MG63 (cell line): ENCODE measurements at regions not wholly inside any gene's neighbourhood (a gene's known extent, or its start where the extent isn't known, plus 50 kb on each side); places are given as distances from the start of the nearest gene placed in this dataset.

Experiments
- DNase-seq: peaks from one replicate; pipeline ENCODE4 v3.0.0-alpha.2; 2020
- H3K27me3 ChIP-seq: fragments of 250-450 bp; sonication (Bioruptor Pico); 2 replicates; pipeline ENCODE4 v1.5.1; 2020; ENCODE audit warnings: mild to moderate bottlenecking, moderate library complexity
- H3K36me3 ChIP-seq: fragments of 250-450 bp; sonication (Bioruptor Pico); 2 replicates; pipeline ENCODE4 v1.5.1; 2020; ENCODE audit warnings: mild to moderate bottlenecking, moderate library complexity
- H3K4me3 ChIP-seq: fragments of 250-450 bp; sonication (Bioruptor Pico); 2 replicates; pipeline ENCODE4 v1.5.1; 2020; ENCODE audit warnings: mild to moderate bottlenecking, moderate library complexity
- H3K9me3 ChIP-seq: fragments of 250-450 bp; sonication (Bioruptor Pico); 2 replicates; pipeline ENCODE4 v1.5.1; 2020; ENCODE audit warnings: mild to moderate bottlenecking, moderate library complexity

- Histone ChIP-seq H3K9me3 (no peaks in the 10 kb centered on the region), H3K27me3 (no peaks in the 10 kb centered on the region), H3K4me3 (no peak overlapping the region), H3K36me3 (no peaks in the 10 kb centered on the region; the same call in 1 of the 2 replicates)
- DNase-seq: no peak
Observed at GRCh38 chr1:239526391-239526790, 140.0 kb downstream of the CHRM3 start.

- Histone ChIP-seq H3K4me3 (no peak overlapping the region), H3K9me3 (no peaks in the 10 kb centered on the region), H3K27me3 (no peaks in the 10 kb centered on the region), H3K36me3 (no peaks in the 10 kb centered on the region; the same call in 1 of the 2 replicates)
- DNase-seq: no peak
Observed at GRCh38 chr1:239527051-239527693, 140.8 kb downstream of the CHRM3 start.

- H3K4me3 ChIP-seq: no peak overlapping the region
- H3K9me3 ChIP-seq: no peaks in the 10 kb centered on the region
- DNase-seq: no peak
- H3K27me3 ChIP-seq: no peaks in the 10 kb centered on the region
- H3K36me3 ChIP-seq: no peaks in the 10 kb centered on the region
Observed at GRCh38 chr1:239536165-239536849, 149.9 kb downstream of the CHRM3 start.

GRCh38 chr1:239537795-239538194 lies 151.4 kb downstream of the CHRM3 start:
- no peaks in the 10 kb centered on the region for H3K27me3 ChIP-seq
- no peak overlapping the region for H3K4me3 ChIP-seq
- H3K9me3 ChIP-seq: no peaks in the 10 kb centered on the region
- H3K36me3 ChIP-seq: no peaks in the 10 kb centered on the region
- DNase-seq: no peak

GRCh38 chr1:239538239-239538988 lies 152.0 kb downstream of the CHRM3 start:
- Histone ChIP-seq H3K36me3 (no peaks in the 10 kb centered on the region), H3K9me3 (no peaks in the 10 kb centered on the region), H3K27me3 (no peaks in the 10 kb centered on the region), H3K4me3 (no peak overlapping the region)
- DNase-seq: no peak

- Histone ChIP-seq H3K4me3 (no peak overlapping the region), H3K27me3 (no peaks in the 10 kb centered on the region), H3K9me3 (no peaks in the 10 kb centered on the region), H3K36me3 (no peaks in the 10 kb centered on the region)
- DNase-seq: no peak
Observed at GRCh38 chr1:239539051-239539450, 152.7 kb downstream of the CHRM3 start.

GRCh38 chr1:239539812-239540211 lies 153.4 kb downstream of the CHRM3 start:
- no peak overlapping the region for H3K4me3 ChIP-seq
- H3K27me3 ChIP-seq: no peaks in the 10 kb centered on the region
- no peaks in the 10 kb centered on the region for H3K36me3 ChIP-seq
- DNase-seq: no peak
- no peaks in the 10 kb centered on the region for H3K9me3 ChIP-seq

- H3K27me3 ChIP-seq: 0 out of 2 replicates have a peak, but pooled peaks cover 2% of the 10 kb centered on the region
- H3K4me3 ChIP-seq: no peak overlapping the region
- DNase-seq: no peak
- H3K36me3 ChIP-seq: no peaks in the 10 kb centered on the region
- H3K9me3 ChIP-seq: no peaks in the 10 kb centered on the region
Observed at GRCh38 chr1:239543873-239544272, 157.5 kb downstream of the CHRM3 start.

GRCh38 chr1:239545466-239545865 lies 159.1 kb downstream of the CHRM3 start:
- no peak overlapping the region for H3K4me3 ChIP-seq
- no peaks in the 10 kb centered on the region for H3K9me3 ChIP-seq
- no peak for DNase-seq
- no peaks in the 10 kb centered on the region for H3K36me3 ChIP-seq
- 0 out of 2 replicates have a peak, but pooled peaks cover 2% of the 10 kb centered on the region for H3K27me3 ChIP-seq

GRCh38 chr1:239547987-239548386 lies 161.6 kb downstream of the CHRM3 start:
- no peak for DNase-seq
- Histone ChIP-seq H3K4me3 (no peak overlapping the region), H3K9me3 (no peaks in the 10 kb centered on the region), H3K36me3 (no peaks in the 10 kb centered on the region), H3K27me3 (0 out of 2 replicates have a peak, but pooled peaks cover 2% of the 10 kb centered on the region)

GRCh38 chr1:239550178-239550577 lies 163.8 kb downstream of the CHRM3 start:
- H3K27me3 ChIP-seq: 0 out of 2 replicates have a peak, but pooled peaks cover 2% of the 10 kb centered on the region
- H3K36me3 ChIP-seq: no peaks in the 10 kb centered on the region
- no peak overlapping the region for H3K4me3 ChIP-seq
- H3K9me3 ChIP-seq: no peaks in the 10 kb centered on the region
- DNase-seq: no peak

- Histone ChIP-seq H3K36me3 (no peaks in the 10 kb centered on the region), H3K9me3 (no peaks in the 10 kb centered on the region), H3K27me3 (no peaks in the 10 kb centered on the region), H3K4me3 (no peak overlapping the region)
- DNase-seq: no peak
Observed at GRCh38 chr1:239555350-239555749, 169.0 kb downstream of the CHRM3 start.

- Histone ChIP-seq H3K9me3 (no peaks in the 10 kb centered on the region), H3K27me3 (no peaks in the 10 kb centered on the region), H3K4me3 (no peak overlapping the region), H3K36me3 (no peaks in the 10 kb centered on the region)
- DNase-seq: no peak
Observed at GRCh38 chr1:239558559-239558958, 172.2 kb downstream of the CHRM3 start.

- H3K9me3 ChIP-seq: no peaks in the 10 kb centered on the region
- H3K4me3 ChIP-seq: no peak overlapping the region
- no peaks in the 10 kb centered on the region for H3K27me3 ChIP-seq
- no peaks in the 10 kb centered on the region for H3K36me3 ChIP-seq
- DNase-seq: no peak
Observed at GRCh38 chr1:239558991-239559390, 172.6 kb downstream of the CHRM3 start.

GRCh38 chr1:239560921-239561320 lies 174.6 kb downstream of the CHRM3 start:
- no peak for DNase-seq
- Histone ChIP-seq H3K4me3 (no peak overlapping the region), H3K9me3 (no peaks in the 10 kb centered on the region), H3K27me3 (peaks cover 3% of the 10 kb centered on the region; the same call in 1 of the 2 replicates), H3K36me3 (no peaks in the 10 kb centered on the region)

- H3K27me3 ChIP-seq: peaks cover 3% of the 10 kb centered on the region; the same call in 1 of the 2 replicates
- H3K9me3 ChIP-seq: no peaks in the 10 kb centered on the region
- no peak overlapping the region for H3K4me3 ChIP-seq
Observed at GRCh38 chr1:239562095-239562494, 175.7 kb downstream of the CHRM3 start.

GRCh38 chr1:239563681-239564080 lies 177.3 kb downstream of the CHRM3 start:
- H3K9me3 ChIP-seq: no peaks in the 10 kb centered on the region
- DNase-seq: no peak
- H3K36me3 ChIP-seq: no peaks in the 10 kb centered on the region
- H3K27me3 ChIP-seq: peaks cover 3% of the 10 kb centered on the region; the same call in 1 of the 2 replicates
- no peak overlapping the region for H3K4me3 ChIP-seq

More at GRCh38 chr1:239562095-239562494, 175.7 kb downstream of the CHRM3 start:
- H3K36me3 ChIP-seq: no peaks in the 10 kb centered on the region
- DNase-seq: no peak
